Adrenal gland (tissue), 9 donors: ENCODE measurements at regions not wholly inside any gene's neighbourhood (a gene's known extent, or its start where the extent isn't known, plus 50 kb on each side); places are given as distances from the start of the nearest gene placed in this dataset.

ENCODE experiments used
- DNase-seq, 7 donors: peaks; one replicate each; pipeline ENCODE4 v3.0.0-alpha.2; 2019 to 2020
- H3K27ac ChIP-seq, 5 donors: fragments of 200-600 bp; sonication (generic) in 4 of 5; 1 replicate in 3 of 5; 2 replicates in 2 of 5; pipeline versions ENCODE4 v1.5.1 to v1.8.0; 2016 to 2020; ENCODE audit warnings: mild to moderate bottlenecking in 1 of 5
- H3K27me3 ChIP-seq: fragments of 200-600 bp; 2 replicates; pipeline ENCODE4 v1.8.0; 2021
- H3K36me3 ChIP-seq, 2 donors: fragments of 200-600 bp; replicated peaks in 1 of 2; 1 replicate in 1 of 2; 2 replicates in 1 of 2; pipeline versions ENCODE4 v1.5.1 to v1.8.0; 2018 to 2022
- H3K4me1 ChIP-seq, 2 donors: fragments of 200-600 bp; replicated peaks in 1 of 2; 1 replicate in 1 of 2; 2 replicates in 1 of 2; pipeline versions ENCODE4 v1.5.1 to v1.8.0; 2018 to 2021
- H3K4me3 ChIP-seq, 4 donors: fragments of 200-600 bp; sonication (generic) in 3 of 4; one replicate each; pipeline ENCODE4 v1.5.1; 2016 to 2018
- H3K9me3 ChIP-seq, 3 donors: fragments of 200-600 bp; sonication (generic) in 1 of 3; replicated peaks in 1 of 3; 1 replicate in 2 of 3; 2 replicates in 1 of 3; pipeline versions ENCODE4 v1.5.1 to v1.8.0; 2016 to 2021
- POLR2A ChIP-seq, 2 donors: fragments of 450-650 bp; IDR thresholded peaks; one replicate each; pipeline ENCODE4 v1.6.1; 2017; ENCODE audit warnings: antibody characterized with exemption in 2 of 2, mild to moderate bottlenecking in 2 of 2, moderate library complexity in 1 of 2
- WGBS, 4 donors: extraction: QIAGEN DNeasy Blood & Tissue Kit in 2 of 4; methylation state at CpG; one replicate each; pipeline versions ENCODE4 v1.1.5 to v1.1.7; 2013 to 2017; 5-methylcytosine and 5-hydroxymethylcytosine counted together
- intact Hi-C, 2 donors: fragments of 100-400 bp; cut with DNase I; formaldehyde crosslinking; loops; one replicate each; pipeline versions ENCODE4 v1.14.1 to v1.15.0; 2022 to 2023
- TF ChIP-seq, protein P1 (sequence below), 6 experiments: fragments of 450-650 bp in 4 of 6; fragments of 200-600 bp in 2 of 6; sonication (generic) in 1 of 6; IDR thresholded peaks; 1 replicate in 5 of 6; 2 replicates in 1 of 6; pipeline versions ENCODE4 v1.5.1 to v1.8.0; 2016 to 2021; ENCODE audit warnings: antibody characterized with exemption in 6 of 6, mild to moderate bottlenecking in 2 of 6, moderate library complexity in 1 of 6
- donor health status: healthy with polysubstance abuse.
- donor health status: Bipolar disorder and iron deficiency.
- donor health status: DM: yes; HTN: yes; CAD: no.
- donor health status: DM: no; HTN: no; CAD: no.
- donor health status: DM: no; HTN: no; CAD: no.

DNA sequence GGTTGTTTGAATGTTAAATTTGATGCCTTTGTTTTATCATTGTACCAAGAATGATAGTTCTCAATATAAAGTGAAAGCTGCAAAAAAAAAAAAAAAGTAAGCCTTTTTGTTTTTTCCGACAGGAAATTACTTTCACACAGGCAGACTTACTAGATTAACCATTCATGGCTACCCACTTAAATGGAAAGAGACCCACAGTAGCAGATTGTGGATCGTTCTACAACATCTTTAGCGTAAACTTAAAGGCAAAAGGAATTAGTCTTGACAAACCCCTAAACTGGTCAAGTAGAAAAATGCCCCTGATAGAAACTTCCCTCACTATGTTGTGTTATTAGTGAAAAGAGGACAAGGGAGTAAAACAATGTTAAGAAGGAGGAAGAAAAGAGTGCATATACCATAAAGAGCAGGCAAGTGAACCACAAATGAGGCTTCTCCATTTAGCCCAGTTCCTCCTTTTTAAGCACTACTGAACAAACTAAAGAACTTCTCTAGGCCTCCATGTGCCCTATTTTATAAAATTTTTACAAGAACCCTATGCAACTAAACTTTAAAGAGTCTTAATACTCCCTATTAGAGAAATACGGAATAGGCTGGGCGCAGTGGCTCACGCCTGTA, 1560.3 kb downstream of the MRPL39 start:
- Histone ChIP-seq H3K9me3 (no peaks in the 10 kb centered on the region), H3K4me3 (no peak overlapping the region), H3K27me3 (no peaks in the 10 kb centered on the region), H3K36me3 (no peaks in the 10 kb centered on the region), H3K4me1 (peaks cover 5 to 13% of the 10 kb centered on the region in 2 donors), H3K27ac (no peak overlapping the region)
- WGBS, 4 donors: 84 to 90% (median 87%) methylated on average over 6 of the region's 6 CpGs
- TF ChIP-seq POLR2A (IDR thresholded peaks at IDR 0.05): no peak
- TF ChIP-seq, protein P1, sequence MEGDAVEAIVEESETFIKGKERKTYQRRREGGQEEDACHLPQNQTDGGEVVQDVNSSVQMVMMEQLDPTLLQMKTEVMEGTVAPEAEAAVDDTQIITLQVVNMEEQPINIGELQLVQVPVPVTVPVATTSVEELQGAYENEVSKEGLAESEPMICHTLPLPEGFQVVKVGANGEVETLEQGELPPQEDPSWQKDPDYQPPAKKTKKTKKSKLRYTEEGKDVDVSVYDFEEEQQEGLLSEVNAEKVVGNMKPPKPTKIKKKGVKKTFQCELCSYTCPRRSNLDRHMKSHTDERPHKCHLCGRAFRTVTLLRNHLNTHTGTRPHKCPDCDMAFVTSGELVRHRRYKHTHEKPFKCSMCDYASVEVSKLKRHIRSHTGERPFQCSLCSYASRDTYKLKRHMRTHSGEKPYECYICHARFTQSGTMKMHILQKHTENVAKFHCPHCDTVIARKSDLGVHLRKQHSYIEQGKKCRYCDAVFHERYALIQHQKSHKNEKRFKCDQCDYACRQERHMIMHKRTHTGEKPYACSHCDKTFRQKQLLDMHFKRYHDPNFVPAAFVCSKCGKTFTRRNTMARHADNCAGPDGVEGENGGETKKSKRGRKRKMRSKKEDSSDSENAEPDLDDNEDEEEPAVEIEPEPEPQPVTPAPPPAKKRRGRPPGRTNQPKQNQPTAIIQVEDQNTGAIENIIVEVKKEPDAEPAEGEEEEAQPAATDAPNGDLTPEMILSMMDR (IDR thresholded peaks at IDR 0.05): no peak
- no peak for DNase-seq
- intact Hi-C loops: no loop called here

DNA sequence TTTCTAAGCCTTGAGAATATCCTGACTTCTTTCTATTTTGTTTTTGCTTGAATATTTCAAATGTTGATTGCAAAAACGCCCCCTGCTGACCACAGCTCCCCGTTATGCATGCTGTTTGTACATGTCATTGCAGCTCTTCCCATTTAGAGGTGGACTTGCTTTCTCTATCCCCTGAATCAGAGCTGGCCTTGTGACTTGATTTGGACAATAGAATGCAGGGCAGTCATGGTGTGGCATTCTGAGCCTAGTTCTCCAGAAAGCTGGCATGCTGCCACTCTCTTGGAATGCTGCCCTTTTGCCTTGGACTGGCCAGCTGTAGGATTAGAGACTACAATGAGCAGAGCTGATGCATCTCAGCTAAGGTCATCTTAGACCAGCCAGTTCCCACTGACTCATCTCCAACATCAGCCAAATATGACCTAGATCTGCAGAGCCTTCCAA, 1561.5 kb downstream of the MRPL39 start:
- Histone ChIP-seq H3K9me3 (no peaks in the 10 kb centered on the region), H3K4me1 (peaks cover 5 to 13% of the 10 kb centered on the region in 2 donors), H3K36me3 (no peaks in the 10 kb centered on the region), H3K27ac (peak overlapping the region in 1 of 5 donors; percentile 24), H3K27me3 (no peaks in the 10 kb centered on the region), H3K4me3 (no peak overlapping the region)
- intact Hi-C loops: no loop called here
- peak; percentile 94 to 98 (median 96) for DNase-seq
- WGBS, 4 donors: 0 to 6% (median 4%) methylated on average over 2 of the region's 2 CpGs
- TF ChIP-seq POLR2A (IDR thresholded peaks at IDR 0.05): no peak
- TF ChIP-seq, protein P1 (IDR thresholded peaks at IDR 0.05): peak; percentile 25 to 50 (median 38)

DNA sequence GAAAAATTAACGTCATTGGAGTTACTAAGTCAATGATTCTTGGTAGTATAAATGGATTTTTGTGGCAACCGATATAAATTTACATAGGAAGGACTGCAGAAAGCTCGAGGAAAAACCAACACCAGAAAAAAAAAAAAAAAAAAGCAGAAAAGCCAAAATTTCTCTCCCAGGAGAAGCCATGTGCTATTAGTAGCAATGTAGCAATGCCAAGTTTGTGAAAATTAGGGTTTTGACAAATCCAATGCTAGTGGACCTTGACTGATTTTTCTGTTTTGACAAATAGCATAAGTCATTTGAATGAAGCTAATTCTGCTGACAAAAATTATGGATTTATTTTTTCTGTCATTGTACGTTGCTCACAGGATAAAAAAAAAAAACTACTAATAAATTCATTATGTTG, 1561.9 kb downstream of the MRPL39 start:
- no peak for DNase-seq
- Histone ChIP-seq H3K27me3 (no peaks in the 10 kb centered on the region), H3K9me3 (no peaks in the 10 kb centered on the region), H3K36me3 (no peaks in the 10 kb centered on the region), H3K4me3 (no peak overlapping the region), H3K27ac (peak overlapping the region in 1 of 5 donors; percentile 24), H3K4me1 (peaks cover 5 to 13% of the 10 kb centered on the region in 2 donors)
- TF ChIP-seq, protein P1 (IDR thresholded peaks at IDR 0.05): no peak
- no peak for TF ChIP-seq POLR2A (IDR thresholded peaks at IDR 0.05)
- intact Hi-C loops: no loop called here
- WGBS, 4 donors: 43 to 60% (median 55%) methylated on average over 4 of the region's 4 CpGs

DNA sequence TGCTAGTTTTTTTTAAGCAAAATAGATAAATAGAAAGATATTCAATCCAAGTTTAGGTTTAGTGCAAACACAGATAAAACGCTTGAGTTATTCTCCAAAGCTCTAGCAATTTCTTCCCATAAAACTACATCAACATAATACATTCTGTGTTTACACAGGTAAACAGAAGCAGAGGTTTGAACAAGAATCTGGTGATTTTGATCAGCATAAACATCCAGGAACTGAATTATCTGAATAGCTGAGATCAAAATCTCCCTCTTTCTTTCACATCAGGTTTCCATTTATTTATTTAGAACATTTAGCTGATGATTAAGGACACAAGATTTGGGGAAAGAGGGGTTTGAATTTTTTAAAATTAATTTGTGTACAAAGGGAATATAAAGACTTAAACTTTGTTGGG, 1564.6 kb downstream of the MRPL39 start:
- intact Hi-C loops: no loop called here
- peaks cover 5 to 13% of the 10 kb centered on the region in 2 donors for H3K4me1 ChIP-seq
- H3K27me3 ChIP-seq: no peaks in the 10 kb centered on the region
- H3K36me3 ChIP-seq: no peaks in the 10 kb centered on the region
- no peak for DNase-seq
- WGBS, 4 donors: 63 to 73% (median 68%) methylated on average over 1 of the region's 1 CpG
- TF ChIP-seq, protein P1 (IDR thresholded peaks at IDR 0.05): no peak
- no peaks in the 10 kb centered on the region for H3K9me3 ChIP-seq
- H3K27ac ChIP-seq: no peak overlapping the region
- H3K4me3 ChIP-seq: no peak overlapping the region
